HG02759 (cell line): ENCODE measurements at regions not wholly inside any gene's neighbourhood (a gene's known extent, or its start where the extent isn't known, plus 50 kb on each side); places are given as distances from the start of the nearest gene placed in this dataset.

ENCODE experiments used
- ATAC-seq: cut with Tn5 transposase; IDR thresholded peaks from one replicate; pipeline ENCODE4 v1.9.1; 2021; ENCODE audit warnings: mild to moderate bottlenecking, moderate library complexity; ENCODE audit not compliant: unreplicated experiment

- no peak for ATAC-seq
These were observed 187.4 kb downstream of the PHLDA1 start for GRCh38 chr12:75844049-75844770.

- ATAC-seq: no peak
These were observed 189.5 kb downstream of the PHLDA1 start for GRCh38 chr12:75842090-75842489.

- ATAC-seq: no peak
These were observed 190.6 kb downstream of the PHLDA1 start for GRCh38 chr12:75840994-75841355.

DNA sequence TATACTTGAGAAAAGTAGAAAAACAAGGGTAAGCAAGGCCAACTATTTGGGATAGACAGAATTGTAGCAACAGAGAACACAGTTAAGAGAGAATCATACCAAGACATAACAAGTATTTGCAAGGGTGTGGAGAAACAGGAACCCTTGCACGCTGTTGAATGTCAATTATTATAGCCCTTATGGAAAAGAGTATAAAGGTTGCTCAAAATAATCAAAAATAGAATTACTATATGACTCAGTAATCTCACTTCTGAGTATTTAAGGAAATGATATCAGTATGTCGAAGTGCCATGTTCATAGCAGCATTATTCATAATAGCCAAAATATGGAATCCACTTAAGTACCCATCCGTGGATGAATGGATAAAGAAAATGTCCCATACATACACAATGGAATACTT, 193.3 kb downstream of the PHLDA1 start:
- no peak for ATAC-seq

- no peak for ATAC-seq
These were observed 193.9 kb downstream of the PHLDA1 start for GRCh38 chr12:75837700-75838099.

DNA sequence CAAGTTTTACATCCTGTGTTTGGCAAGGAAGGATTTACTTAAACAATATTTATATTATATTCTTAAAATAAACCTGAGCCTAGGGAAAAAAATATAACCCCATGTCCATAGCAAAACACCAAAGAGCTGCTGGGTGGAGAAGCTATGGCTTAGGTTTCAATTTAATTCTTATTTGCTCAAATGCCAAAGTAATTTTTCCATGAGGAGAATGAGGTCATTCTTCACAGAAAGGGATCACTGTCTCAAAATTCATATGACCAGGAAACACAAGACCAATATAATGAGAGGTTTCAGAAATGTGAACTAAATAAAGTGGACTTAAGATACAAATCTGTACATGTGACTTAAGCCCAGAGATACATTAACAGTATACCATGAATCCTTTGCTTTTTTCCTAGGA, 195.0 kb downstream of the PHLDA1 start:
- ATAC-seq: no peak

DNA sequence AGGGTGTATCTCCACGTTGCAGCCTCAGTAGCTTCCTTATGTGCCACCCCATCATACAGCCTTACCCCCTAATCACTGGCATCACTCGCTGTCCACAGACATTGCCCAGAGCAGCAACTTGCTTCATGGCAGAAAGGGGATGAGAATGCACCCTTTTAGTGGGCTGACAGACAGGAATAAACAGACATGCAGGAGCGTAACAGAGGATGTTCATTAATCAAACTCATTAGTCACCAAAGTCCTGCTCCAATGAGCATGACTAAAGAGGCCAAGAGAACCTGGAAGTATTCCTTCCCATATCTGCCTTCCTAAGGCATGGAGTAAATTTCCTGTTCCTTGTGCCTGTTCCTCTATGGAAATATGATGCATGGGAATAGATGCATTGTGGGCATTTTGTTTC, 197.0 kb downstream of the PHLDA1 start:
- no peak for ATAC-seq

DNA sequence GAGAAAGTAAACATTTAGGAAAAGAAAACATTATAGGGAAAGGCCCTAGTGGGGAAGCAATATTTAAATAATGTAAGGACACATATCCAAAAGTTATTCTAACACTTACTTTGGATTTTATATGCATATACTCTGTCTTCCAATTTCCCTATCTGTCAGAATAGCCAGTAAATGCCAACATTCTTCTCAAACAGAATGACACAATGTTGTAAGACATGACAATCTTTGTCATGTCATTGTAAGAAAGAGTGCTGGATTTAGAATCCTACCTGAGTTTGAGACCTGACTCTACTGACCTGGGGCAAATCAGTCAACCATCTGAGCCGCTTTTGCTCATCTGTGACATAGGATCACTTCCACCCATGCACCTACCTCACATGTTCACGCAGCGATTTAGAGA, 198.3 kb downstream of the PHLDA1 start:
- no peak for ATAC-seq

GRCh38 chr12:75831402-75831801, 200.2 kb downstream of the PHLDA1 start:
- no peak for ATAC-seq

DNA sequence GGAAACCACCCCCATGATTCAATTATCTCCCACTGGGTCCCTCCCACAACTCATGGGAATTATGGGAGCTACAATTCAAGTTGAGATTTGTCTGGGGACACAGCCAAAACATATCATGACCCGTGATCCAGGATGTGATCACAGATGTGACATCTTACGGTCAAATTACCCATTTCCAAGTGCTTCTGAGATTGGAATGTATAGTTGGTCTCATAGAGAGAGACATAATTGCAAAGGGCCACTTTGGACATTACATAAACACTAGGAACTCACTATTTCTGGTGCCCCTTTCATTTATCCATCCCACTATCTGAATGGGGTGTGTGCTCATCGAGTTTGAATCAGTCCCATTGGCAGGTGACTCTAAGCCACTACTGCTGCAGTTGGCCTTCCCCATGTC, 204.5 kb downstream of the PHLDA1 start:
- ATAC-seq: no peak

DNA sequence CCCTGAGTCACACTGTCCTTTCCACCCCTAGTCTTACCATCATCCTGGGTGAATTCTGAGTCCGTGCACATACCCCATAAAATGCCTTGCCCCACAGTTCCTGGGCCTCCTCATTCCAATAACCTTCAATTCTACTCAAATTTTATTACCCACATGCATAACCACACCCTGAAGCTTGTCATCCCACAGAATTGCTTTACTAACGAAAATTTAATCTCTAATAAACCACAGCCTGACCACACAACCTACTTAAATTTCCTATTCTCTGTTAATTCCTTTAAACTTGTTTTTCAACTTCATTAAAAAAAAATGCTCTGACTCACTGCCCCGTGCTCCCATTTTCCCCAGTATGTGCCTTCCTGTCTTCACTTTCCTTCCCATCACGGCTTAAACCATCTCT, 205.9 kb downstream of the PHLDA1 start:
- no peak for ATAC-seq

DNA sequence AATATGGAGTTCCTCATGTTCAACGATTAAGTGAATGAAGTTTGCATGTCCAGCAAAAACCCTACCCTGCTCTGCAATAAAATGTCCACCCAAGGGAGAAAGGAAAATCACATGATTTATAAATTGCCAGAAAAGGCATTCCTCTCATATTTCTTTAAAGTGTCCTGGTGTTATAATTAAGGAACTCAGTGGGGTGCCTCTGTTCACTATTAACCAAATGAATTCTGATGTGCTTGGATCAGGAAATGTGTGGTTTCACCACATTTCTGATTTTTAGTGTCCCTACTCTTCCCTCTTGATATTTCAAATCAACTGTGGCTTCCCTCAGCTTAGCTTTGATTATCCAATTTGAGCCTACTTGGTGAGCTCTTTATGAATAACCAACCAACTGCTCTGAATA, 208.1 kb downstream of the PHLDA1 start:
- no peak for ATAC-seq

DNA sequence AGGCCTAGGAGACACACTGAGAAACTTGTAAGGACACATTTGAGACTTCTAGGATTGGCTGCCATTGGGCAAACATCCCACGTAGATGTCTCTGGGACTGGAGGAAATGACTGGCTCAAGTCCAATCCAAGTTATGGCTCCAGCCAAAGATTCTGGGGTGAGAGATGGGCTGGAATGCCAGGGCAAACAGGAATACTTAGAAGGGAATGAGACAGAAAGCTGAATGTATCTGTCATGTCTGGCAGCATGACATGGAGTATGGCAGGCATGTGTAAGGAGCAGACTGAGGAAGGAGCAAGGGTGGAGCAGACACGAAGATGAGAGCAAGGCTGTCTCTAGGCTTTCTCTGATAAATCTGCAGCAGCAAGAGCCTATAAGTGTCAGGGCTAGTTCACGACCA, 209.2 kb downstream of the PHLDA1 start:
- ATAC-seq: no peak

DNA sequence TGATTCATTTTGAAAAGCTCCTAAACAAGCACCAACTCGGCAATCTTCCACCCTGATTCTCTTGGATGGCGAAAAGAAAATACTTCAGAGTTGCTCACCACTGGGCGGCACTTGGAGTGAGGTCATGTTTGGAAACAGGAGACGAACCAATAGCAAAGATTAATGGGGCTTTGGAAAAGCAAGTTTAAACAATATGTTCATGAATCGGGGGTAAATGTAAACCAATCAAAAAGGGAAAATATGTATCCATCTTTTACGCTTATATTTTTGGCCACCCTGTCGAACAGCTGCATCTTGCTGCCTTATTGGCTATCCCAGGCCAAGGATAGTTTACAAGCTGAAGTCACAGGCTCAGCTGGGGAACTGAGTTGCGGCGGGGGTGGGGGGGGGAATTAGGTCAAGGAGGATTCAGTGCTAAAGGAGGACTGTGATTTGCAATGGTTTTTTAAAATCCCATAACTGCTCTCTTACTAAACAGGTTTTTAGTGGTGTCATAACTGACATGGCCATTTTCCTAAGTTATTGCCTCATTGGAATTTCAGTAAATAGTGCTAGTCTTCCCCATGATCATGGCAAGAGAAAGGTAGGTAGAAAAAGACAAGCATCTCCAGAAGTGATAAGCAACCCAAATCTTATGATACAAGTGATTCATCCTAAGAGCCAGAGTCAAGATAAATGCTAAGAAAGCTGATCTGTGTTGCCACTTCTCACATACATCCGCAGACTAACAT, 210.6 kb downstream of the PHLDA1 start:
- no peak for ATAC-seq

- ATAC-seq: no peak
These were observed 211.5 kb downstream of the PHLDA1 start for GRCh38 chr12:75820071-75820470.

GRCh38 chr12:75819512-75819911, 212.1 kb downstream of the PHLDA1 start:
- ATAC-seq: no peak

GRCh38 chr12:75818863-75819262, 212.7 kb downstream of the PHLDA1 start:
- no peak for ATAC-seq

DNA sequence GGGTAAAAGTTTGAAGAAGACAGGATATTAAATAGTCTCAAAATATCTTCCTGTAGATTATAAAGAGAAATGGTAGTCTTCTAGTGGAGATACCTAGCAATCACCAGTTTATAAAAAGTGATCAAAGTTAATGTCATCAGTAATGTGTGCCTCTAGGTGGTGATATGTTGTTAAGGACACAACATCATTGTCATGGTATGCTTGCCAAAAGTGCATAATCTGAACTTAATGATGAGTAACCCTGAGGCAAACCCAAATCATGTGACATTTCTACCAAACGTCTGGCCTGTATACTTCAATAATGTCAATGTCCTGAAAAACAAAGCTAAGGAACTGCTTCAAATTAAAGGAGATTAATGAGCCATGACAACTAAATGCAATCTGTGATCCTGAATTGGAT, 214.7 kb downstream of the PHLDA1 start:
- ATAC-seq: no peak

DNA sequence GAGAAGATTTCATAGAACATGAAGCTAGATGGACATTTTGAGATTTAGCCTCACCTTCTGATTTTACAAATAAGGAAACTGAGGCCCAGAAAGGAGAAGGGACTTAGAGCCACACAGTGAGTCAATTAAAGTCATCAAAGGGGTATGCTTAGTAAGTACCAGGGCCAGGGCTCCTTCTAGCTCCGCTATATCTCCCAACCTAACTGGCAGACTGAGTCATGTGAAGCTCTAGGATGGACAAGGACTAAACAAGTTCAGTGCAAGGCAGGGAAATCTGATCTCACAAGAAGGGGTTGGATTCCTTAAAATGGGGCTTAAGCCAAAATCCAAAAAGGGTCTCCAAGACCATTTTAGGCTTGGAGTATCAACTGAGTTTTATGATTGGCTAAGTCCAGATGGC, 215.8 kb downstream of the PHLDA1 start:
- no peak for ATAC-seq

- no peak for ATAC-seq
These were observed 216.5 kb downstream of the PHLDA1 start for GRCh38 chr12:75814851-75815754.

DNA sequence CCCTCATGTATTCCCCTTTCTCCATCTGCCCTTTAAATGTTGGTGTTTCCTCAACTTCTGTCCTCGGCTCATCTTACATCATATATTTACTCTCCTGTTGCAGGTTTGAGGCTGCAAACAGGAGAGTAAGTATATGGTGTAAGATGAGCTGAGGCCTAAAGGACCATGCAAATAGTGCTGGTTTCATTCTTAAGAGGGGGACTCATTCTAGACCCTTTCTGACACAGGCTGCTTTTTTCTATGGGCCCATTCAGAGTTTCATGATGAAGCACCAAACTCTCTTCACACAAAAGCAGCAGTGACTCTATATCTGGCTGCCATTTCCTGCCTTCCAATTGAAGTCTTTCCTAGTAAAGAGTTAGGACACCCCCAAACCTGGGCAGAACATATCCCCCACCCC, 218.5 kb downstream of the PHLDA1 start:
- ATAC-seq: peak; percentile 47
